ENCODE measurements at regions not wholly inside any gene's neighbourhood (a gene's known extent, or its start where the extent isn't known, plus 50 kb on each side); places are given as distances from the start of the nearest gene placed in this dataset.

DNA sequence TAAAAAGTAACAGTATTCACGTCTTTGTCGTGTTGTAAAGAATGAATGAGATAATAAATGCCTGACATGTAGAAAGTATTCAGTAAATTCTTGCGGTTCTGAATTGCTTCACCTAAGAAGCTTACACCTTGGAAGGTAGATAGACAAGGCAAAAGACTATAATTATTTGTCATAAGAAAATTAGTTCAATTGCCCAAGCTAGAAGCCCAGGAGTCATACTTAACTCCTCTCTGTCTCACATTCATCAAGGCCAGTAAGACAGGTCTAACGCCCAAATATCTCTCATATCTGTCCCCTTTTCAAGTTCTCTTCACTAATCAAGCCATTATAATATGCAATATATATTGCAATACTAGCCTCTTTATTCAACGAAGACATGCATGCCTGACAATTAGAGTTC lies 87.7 kb upstream of the AMOTL1 start:
- 96 to 98% (median 98%) methylated on average over 5 of the region's 5 CpGs for WGBS, 3 donors
- Histone ChIP-seq H3K4me1 (peaks cover 3% of the 10 kb centered on the region), H3K27ac (no peak overlapping the region), H3K36me3 (ENCODE audit: insufficient read depth in 1 of 2, low read depth in 1 of 2) (no peaks in the 10 kb centered on the region), H3K9me3 (peaks cover under 1% of the 10 kb centered on the region), H3K27me3 (ENCODE audit: insufficient read depth in 3 of 3, low read length in 2 of 3) (no peaks in the 10 kb centered on the region), H3K4me3 (no peak overlapping the region)
- no peak for TF ChIP-seq CTCF (IDR thresholded peaks at IDR 0.05)
- ATAC-seq (no peak), DNase-seq (no peak)
- intact Hi-C loops (cut with DNase I): no loop called here

DNA sequence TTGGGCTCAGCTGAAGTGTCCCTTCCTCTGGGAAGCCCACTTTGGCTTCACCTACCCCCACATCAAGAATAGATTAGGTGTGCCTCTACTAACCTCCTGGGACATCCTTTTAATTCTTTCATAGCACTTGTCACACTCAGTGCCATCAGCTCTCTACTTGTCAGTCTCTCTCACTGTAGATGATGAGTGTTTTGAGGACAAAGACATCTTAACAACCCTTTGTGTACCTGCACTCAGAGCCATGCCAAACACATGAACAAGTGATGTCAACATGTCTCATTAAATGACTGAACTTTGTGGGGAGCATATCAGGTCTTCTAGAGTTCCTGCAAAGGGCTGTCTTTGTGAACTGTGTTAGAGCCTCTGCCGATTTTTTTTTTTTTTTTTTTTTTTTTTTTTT lies 87.0 kb upstream of the AMOTL1 start:
- intact Hi-C loops (cut with DNase I): no loop called here
- DNase-seq: no peak

GRCh38 chr11:94681852-94682251 lies 86.3 kb upstream of the AMOTL1 start:
- H3K9me3 ChIP-seq: peaks cover 10% of the 10 kb centered on the region
- intact Hi-C loops (cut with DNase I): no loop called here
- H3K4me3 ChIP-seq: no peak overlapping the region
- 41 to 72% (median 50%) methylated on average over 1 of the region's 1 CpG for WGBS, 3 donors
- no peak for DNase-seq
- H3K4me1 ChIP-seq: no peaks in the 10 kb centered on the region
- H3K36me3 ChIP-seq (ENCODE audit: insufficient read depth in 1 of 2, low read depth in 1 of 2): no peaks in the 10 kb centered on the region
- no peak for ATAC-seq
- H3K27ac ChIP-seq: no peak overlapping the region
- no peak for TF ChIP-seq CTCF (IDR thresholded peaks at IDR 0.05)
- no peaks in the 10 kb centered on the region for H3K27me3 ChIP-seq (ENCODE audit: insufficient read depth in 3 of 3, low read length in 2 of 3)

More for the DNA sequence above, 87.0 kb upstream of the AMOTL1 start:
- Histone ChIP-seq H3K27ac (no peak overlapping the region), H3K36me3 (ENCODE audit: insufficient read depth in 1 of 2, low read depth in 1 of 2) (no peaks in the 10 kb centered on the region), H3K27me3 (ENCODE audit: insufficient read depth in 3 of 3, low read length in 2 of 3) (no peaks in the 10 kb centered on the region), H3K9me3 (peaks cover 7% of the 10 kb centered on the region), H3K4me3 (no peak overlapping the region), H3K4me1 (no peaks in the 10 kb centered on the region)
- no peak for ATAC-seq
- TF ChIP-seq CTCF (IDR thresholded peaks at IDR 0.05): no peak
- 80 to 100% (median 81%) methylated on average over 1 of the region's 1 CpG for WGBS, 3 donors

DNA sequence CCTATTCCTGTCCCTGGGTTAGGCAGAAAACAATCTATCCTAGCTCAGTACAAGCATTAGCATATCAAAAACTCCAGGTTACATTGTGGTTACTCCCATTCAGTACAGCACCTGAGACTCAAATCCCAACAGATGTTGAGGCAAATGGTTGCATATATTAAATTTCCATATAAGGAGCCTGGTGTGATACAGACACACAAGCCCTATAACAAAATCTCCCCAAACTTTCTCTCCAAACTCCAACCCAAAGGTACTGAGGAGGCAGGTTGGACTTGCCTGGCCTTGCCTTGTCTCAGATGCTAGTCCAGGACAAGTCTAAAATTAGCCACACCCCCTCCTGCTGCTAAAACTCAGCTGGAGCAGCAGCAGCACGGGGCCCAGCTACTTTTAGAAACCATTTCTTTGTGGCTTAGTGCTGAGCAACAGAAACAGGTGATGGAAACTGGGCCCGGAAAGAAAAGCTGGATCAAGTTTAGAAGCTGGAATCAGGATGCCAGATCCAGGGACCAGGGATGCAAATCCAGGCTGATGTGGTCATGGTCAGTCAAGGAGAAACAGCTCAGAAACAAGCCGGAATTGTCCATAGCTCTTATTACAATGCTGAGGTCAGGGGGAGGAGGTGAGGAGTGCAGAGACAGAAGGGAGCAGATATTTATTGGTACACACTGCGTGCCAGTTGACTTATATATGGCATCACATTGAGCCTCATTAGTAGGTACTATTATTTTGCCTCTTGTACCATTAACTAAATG lies 73.7 kb upstream of the AMOTL1 start:
- DNase-seq: peak; percentile 33 to 71
- intact Hi-C loops (cut with DNase I): no loop called here
- no peaks in the 10 kb centered on the region for H3K9me3 ChIP-seq
- TF ChIP-seq CTCF (IDR thresholded peaks at IDR 0.05): no peak
- no peaks in the 10 kb centered on the region for H3K27me3 ChIP-seq (ENCODE audit: insufficient read depth in 3 of 3, low read length in 2 of 3)
- H3K4me1 ChIP-seq: peaks cover 12% of the 10 kb centered on the region
- H3K36me3 ChIP-seq (ENCODE audit: insufficient read depth in 1 of 2, low read depth in 1 of 2): no peaks in the 10 kb centered on the region
- 24 to 45% (median 26%) methylated on average over 4 of the region's 4 CpGs for WGBS, 3 donors
- H3K27ac ChIP-seq: peak overlapping the region; percentile 70
- ATAC-seq: peak; percentile 97 to 98 (median 97)
- H3K4me3 ChIP-seq: no peak overlapping the region

- no peak for TF ChIP-seq CTCF (IDR thresholded peaks at IDR 0.05)
- ATAC-seq: no peak
- no peak for DNase-seq
- no peaks in the 10 kb centered on the region for H3K27me3 ChIP-seq (ENCODE audit: insufficient read depth in 3 of 3, low read length in 2 of 3)
- no peak overlapping the region for H3K27ac ChIP-seq
- H3K4me1 ChIP-seq: peaks cover 12% of the 10 kb centered on the region
- intact Hi-C loops (cut with DNase I): no loop called here
- H3K9me3 ChIP-seq: no peaks in the 10 kb centered on the region
- no peak overlapping the region for H3K4me3 ChIP-seq
- no peaks in the 10 kb centered on the region for H3K36me3 ChIP-seq (ENCODE audit: insufficient read depth in 1 of 2, low read depth in 1 of 2)
Measured at GRCh38 chr11:94697156-94697555, 71.0 kb upstream of the AMOTL1 start.

All from psoas muscle (tissue), 7 donors.